HCEC 1CT (cell line): ENCODE measurements at regions not wholly inside any gene's neighbourhood (a gene's known extent, or its start where the extent isn't known, plus 50 kb on each side); places are given as distances from the start of the nearest gene placed in this dataset.

Experiments
- DNase-seq: peaks from one replicate; pipeline ENCODE4 v3.0.0-alpha.2; 2017

GRCh38 chr11:23688835-23689234, 808.0 kb upstream of the LUZP2 start:
- DNase-seq: peak; percentile 48

GRCh38 chr11:23696688-23697415, 800.0 kb upstream of the LUZP2 start:
- no peak for DNase-seq

GRCh38 chr11:23704183-23704582, 792.7 kb upstream of the LUZP2 start:
- DNase-seq: no peak

GRCh38 chr11:23711981-23712380, 784.9 kb upstream of the LUZP2 start:
- DNase-seq: no peak

GRCh38 chr11:23719016-23719415, 777.8 kb upstream of the LUZP2 start:
- no peak for DNase-seq

GRCh38 chr11:23723861-23724260, 773.0 kb upstream of the LUZP2 start:
- no peak for DNase-seq

- no peak for DNase-seq
These were observed 771.1 kb upstream of the LUZP2 start for GRCh38 chr11:23725752-23726151.

- no peak for DNase-seq
These were observed 769.5 kb upstream of the LUZP2 start for GRCh38 chr11:23727387-23727786.

- DNase-seq: peak; percentile 17
These were observed 769.1 kb upstream of the LUZP2 start for GRCh38 chr11:23727794-23728193.

- DNase-seq: no peak
These were observed 767.8 kb upstream of the LUZP2 start for GRCh38 chr11:23729088-23729487.

- DNase-seq: no peak
These were observed 766.4 kb upstream of the LUZP2 start for GRCh38 chr11:23730307-23730998.

GRCh38 chr11:23732026-23732425, 764.8 kb upstream of the LUZP2 start:
- no peak for DNase-seq

GRCh38 chr11:23746896-23747295, 750.0 kb upstream of the LUZP2 start:
- no peak for DNase-seq

GRCh38 chr11:23749762-23750430, 747.0 kb upstream of the LUZP2 start:
- DNase-seq: no peak

GRCh38 chr11:23751280-23751679, 745.6 kb upstream of the LUZP2 start:
- no peak for DNase-seq

- DNase-seq: no peak
These were observed 741.8 kb upstream of the LUZP2 start for GRCh38 chr11:23755076-23755475.

GRCh38 chr11:23755769-23756168, 741.1 kb upstream of the LUZP2 start:
- no peak for DNase-seq

- DNase-seq: no peak
These were observed 737.4 kb upstream of the LUZP2 start for GRCh38 chr11:23759489-23759888.

GRCh38 chr11:23764286-23764685, 732.6 kb upstream of the LUZP2 start:
- no peak for DNase-seq

GRCh38 chr11:23765682-23766252, 731.1 kb upstream of the LUZP2 start:
- peak; percentile 16 for DNase-seq

GRCh38 chr11:23767576-23767975, 729.3 kb upstream of the LUZP2 start:
- DNase-seq: no peak

- no peak for DNase-seq
These were observed 727.6 kb upstream of the LUZP2 start for GRCh38 chr11:23769214-23769613.

GRCh38 chr11:23772081-23772480, 724.8 kb upstream of the LUZP2 start:
- no peak for DNase-seq

GRCh38 chr11:23778971-23779370, 717.9 kb upstream of the LUZP2 start:
- DNase-seq: no peak
